Activated CD4-positive, alpha-beta T cell treated with anti-CD3 and anti-CD28 coated beads, Interleukin-2, amount 50 U/mL, for 48 hours (primary cell): ENCODE measurements at regions not wholly inside any gene's neighbourhood (a gene's known extent, or its start where the extent isn't known, plus 50 kb on each side); places are given as distances from the start of the nearest gene placed in this dataset.

Experiments used
- DNase-seq, 2 experiments: peaks; one replicate each; pipeline ENCODE4 v3.0.0-alpha.2; 2020

DNA sequence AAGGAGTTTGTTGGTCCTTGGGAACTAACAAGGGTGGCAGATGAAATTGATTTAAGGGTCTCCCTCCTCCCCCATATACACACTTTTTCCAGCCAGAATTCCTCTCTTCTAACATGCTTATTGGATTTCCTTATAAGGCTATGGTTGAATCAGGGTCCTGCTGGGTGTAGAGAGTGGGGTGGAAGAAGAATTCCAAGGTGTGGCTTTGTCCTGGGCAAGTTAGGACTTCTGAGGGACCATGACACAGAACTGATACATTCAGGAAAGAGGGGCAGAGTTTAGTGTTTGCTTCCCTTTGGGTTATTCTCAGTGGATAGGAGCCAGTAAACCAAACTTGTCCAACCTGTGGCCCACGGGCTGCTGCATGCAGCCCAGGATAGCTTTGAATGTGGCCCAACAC is 116.5 kb downstream of the SNX18 start:
- no peak for DNase-seq

DNA sequence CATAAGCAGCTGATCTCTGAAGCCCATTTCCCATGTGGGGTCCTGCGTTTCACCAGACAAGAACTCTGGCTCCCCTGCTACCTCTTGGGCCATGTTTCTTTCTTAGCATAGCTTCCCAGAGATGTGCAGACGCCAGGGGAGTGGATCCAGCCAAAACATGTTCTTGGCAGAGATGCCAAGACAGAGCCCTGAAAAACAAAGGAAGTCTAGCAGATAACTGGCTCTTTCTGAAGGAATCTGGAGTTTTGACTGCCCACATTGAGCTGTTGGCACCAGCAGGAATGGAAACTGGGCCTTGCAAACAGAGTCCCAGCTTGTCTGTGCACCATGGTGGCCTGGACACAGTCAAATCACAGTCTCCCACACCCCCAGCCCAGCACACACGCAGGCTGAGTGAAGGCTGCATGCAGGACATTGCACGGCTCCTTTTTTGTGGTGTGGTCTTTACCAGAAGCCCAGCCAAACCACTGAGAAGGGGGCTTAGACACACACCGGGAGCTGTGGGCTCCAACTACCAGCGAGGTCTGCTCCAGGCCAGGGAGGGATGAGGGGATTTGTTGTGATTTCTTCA is 114.7 kb downstream of the SNX18 start:
- DNase-seq = no peak

DNA sequence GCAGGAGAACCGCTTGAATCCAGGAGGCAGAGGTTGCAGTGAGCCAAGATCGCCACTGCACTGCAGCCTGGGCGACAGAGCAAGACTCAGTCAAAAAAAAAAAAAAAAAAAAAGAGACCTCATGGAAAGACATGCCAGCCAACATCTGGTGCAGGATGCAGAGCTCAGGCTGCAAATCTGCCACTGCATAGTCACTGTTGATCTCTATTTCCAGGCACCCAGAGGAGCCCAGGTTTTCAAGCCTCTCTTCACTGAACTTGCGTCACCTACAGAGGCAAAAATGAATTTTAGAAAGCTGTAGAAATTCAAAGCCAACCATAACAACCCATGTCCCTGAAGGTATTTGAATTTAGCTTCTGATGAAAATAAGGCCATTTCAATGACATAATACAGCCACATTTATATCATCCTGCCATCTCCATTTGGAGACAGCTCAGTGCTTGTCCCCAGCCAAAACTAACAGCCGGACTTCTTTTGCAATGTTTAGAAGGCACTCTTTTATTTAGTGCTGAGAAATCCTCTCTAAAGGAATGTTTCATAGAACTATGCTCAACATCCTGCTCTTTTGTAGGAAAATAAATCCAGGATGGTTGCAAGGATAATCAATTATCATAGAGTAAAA is 113.3 kb downstream of the SNX18 start:
- no peak for DNase-seq

DNA sequence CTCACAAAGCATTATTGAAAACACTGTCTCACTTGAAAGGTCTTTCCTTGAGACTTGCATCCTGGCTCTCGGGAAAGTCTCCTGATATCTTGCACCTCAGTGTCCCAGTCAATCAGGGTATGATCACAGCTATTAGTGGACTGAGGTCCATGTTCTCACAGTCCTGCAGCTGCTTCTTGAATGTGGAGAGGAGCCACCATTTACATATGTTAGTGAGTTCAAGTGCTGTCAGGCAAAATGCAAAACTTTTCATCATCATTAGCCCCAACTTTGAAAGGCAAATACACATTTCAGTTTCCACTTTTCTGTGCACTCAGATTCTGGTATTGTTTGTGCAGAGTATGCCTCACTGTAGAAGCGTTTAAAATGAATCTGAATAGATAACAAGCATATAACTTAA is 111.6 kb downstream of the SNX18 start:
- no peak for DNase-seq

DNA sequence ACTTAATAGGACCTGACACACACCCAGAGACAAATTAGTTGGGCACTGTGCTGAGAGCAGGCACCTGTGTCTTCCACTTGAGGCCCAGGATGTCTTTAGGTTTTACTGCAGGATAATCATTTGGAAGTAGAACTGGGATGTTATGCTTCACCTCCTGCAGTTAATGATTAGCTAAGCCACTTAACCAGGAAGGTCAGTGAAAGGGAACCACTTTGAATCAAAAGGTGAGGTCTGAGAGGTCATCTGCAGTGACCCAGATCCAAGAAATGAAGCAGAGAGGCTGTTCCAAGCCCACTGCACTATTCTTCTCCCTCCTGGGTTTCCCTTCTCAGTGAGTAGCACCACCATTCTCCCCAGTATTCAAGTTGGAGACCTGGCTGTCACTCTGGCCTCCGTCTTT is 110.5 kb downstream of the SNX18 start:
- no peak for DNase-seq

DNA sequence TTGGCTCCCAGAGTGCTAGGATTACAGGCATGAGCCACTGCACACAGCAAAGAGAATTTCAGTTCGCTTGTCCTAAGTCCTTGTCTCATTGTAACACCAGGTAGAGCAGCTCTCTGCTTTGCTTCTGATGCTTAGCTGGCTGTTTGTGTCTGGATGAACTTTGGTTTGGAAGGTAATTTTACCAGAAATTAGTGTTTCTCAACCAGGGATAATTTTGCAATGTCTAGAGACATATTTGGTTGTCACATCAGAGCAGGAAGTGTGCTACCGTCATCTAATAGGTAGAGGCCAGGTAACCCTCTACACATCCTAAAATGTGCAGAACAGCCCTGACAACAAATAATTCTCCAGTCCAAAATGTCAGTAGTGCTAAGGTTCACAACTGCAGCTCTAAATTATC is 108.8 kb downstream of the SNX18 start:
- DNase-seq = no peak

DNA sequence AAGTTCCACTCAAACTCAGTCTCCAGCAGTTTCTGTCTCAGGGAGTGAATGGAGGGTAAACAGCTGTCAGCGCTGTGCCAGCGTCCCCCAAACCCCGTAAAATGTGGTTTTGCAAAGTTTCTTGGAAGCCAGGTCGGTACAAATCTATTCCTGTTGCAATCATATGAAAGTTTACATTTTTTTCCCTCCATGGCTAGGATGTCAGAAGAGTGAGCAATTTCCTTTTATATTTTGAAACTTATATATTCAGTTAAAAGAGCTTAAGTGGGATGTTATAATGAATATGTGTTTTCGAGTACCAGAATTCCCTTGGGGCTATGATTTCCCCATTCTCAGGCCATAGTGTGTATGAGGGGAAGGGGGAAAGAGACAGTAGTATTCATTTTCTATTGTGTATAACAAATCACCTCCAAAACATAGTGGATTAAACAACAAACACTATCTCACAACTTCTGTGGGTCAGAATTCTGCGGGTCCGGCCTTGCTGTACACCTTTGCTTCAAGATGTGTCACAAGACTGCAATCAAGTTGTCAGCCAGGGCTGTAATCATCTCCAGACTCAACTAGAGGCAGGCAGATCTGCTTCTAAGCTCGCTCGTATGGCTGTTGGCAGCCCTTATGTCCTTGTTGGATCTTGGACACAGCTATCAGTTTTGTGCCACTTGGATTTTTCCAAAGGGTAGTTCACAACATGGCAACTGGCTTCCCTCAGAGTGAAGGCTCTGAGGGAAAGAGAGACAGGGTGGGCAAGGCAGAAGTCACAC is 107.4 kb downstream of the SNX18 start:
- no peak for DNase-seq

DNA sequence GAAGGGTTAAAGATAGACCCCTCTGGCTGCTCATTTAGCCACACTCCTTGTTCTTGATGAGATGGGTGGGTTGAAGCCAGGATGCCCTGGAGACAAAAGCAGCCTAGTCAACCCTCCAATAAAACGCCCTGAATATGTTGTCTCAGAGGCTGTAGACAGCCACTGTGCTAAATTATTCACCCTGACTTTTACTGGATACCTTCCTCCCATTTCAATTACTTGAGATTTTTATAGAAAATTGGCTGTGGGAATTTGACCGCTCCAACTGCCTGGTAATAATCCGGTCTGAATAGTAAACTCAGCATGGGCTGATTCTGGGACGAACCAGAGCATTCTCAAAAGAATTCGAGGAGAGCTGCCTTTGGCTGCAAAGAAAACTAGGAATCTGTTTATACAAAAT is 104.2 kb downstream of the SNX18 start:
- DNase-seq = no peak

DNA sequence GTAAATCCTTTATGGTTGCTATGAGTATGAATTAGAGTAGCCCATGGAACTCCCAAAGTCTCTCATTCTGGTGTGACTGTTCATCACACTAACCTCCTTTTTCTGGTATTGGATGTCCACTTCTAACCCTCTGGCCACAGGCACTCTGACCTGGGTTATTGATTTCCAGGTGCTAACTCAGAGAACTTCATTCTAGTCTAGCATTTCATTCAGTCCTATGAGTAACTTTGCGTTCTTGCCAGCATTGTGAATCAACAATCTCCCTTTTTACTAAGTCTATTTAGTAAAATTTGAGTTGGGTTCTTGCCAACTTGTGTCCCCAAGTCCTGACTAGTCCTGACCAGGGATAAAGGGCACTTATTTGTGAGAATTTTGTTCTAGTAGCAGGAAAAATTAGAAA is 103.5 kb downstream of the SNX18 start:
- no peak for DNase-seq

DNA sequence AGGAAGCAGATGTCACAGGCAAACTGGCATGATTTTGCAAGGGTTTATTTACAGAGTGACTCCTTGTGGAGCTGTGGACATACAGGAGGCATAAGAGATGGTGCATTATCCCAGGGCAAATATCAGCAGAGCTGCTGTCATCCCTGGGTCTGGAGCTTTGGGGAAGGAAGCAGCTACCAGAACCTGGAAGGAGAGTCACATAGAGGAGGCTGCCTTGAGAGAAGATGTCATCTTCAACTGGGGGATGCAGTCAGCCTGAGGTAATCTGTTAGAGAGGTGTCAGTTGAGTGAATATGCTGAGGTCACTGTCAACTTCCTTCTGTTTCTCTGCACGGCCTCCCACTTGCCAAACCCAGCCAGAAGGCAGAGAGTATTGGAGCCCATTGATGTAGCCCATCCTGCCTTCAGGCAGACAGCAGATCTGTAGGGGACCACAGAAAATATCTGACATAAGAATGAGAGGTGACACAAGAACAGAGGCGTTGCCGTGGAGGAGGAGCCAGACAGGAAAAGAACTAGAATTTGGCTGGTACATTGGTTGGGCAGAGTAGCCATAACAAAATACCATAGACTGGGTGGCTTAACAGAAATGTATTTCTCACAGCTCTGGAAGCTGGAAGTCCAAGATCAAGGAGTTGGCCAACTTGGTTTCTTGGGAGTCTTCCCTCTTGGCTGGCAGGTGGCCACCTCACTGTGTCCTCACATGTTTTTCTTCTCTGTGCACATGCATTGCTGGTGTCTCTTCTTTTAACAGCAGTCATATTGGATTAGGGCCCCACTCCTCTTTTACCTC is 102.8 kb downstream of the SNX18 start:
- no peak for DNase-seq

DNA sequence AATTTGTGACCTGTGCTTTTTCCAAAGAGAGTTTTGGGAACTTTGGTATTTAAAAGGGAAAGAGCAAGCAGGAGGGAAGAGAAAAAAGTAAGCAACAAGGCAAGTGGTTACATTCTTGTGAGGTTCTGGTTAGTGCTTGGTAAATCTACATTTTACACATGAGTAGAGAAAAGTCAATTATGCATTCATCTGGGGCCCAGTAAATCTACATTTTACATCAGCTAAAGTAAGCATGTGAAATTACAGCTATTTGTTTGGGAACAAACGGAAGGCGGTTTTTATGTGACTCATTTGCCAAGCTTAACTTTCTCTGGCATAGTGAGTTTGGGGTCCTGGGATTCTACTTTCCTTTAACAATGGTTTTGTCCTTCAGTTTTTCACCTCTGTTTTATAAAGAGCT is 102.2 kb downstream of the SNX18 start:
- DNase-seq = no peak

DNA sequence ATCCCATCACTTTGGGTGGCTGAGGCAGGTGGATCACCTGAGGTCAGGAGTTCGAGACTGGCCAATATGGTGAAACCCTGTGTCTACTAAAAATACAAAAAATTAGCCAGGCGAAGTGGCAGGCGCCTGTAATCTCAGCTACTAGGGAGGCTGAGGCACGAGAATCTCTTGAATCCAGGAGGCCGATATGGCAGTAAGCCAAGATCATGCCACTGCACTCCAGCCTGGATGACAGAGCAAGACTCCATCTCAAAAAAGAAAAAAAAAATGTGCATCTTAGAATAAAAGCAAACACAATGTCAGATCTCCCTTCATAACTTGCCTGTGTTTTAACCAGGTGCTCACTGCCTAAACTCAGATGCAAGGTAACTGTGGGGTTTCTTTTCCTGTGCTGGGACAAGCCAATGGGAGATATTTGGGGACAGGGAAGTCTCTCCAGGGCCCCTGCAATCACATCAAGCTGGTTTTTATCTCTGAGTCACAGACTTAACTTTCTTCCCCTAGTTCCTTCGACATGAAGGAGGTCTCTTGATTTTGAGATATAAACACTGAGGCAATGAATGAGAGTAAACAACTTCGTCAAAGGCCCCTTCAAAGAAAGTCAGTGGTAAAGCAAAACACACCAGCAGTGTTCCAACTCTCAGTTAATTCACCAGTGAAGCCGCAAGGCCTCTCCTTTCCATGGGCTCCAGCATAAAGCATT is 99.1 kb downstream of the SNX18 start:
- DNase-seq = no peak

DNA sequence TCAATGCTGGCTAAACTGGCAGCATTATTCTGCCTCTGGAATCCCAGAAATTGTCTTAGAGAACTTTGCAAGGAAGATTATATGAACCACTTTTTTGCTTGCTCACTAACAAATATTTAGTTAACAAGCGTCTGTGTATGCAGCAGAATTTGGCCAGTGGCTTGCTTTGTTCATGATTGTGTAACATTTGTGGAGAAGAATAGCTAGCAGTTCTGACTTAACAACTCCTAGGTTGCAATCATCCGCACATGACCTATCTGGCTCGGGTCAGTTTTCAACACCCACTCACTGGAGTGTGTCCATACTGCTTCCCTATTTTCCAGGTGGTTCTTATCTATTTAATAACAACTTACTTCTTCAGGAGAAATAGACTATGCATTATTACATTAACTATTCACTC is 98.5 kb downstream of the SNX18 start:
- DNase-seq = no peak

DNA sequence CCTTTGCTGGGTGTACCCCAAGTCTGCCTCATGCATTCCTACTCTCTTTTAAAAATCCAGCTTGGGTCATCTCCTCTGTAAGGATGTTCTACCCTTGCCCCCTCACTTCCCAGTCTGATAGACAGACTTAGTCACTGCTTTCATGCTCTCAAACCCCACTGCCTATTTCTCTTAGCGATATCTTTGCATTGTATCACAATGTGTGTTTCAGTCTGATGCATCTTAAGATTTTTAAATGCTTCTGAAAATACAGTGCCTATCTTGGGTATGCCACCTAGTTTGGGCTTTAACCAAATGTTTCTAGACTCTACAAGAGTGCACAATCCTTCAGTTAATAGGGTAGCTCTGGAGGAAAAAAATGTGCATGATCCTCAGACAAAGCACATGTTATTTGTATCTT is 97.8 kb downstream of the SNX18 start:
- no peak for DNase-seq

DNA sequence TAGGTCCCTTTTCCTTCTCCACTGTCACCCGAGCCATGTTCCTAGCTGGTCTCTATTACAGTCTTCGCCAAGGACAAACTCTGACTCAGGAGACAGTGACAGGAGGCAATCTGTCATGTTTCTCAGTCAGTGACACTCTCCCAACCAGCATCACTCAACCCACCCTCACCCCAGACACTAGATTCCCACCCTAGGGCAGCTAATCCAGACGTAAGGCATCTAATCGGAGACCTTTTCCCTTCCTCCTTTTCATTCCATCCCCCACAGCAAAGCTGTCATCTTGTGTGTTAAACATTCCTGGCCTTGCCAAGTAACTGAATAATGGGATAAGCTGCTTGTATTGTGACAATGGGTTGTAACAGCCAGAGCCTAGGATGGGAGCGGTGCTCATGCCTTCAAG is 95.2 kb downstream of the SNX18 start:
- no peak for DNase-seq

DNA sequence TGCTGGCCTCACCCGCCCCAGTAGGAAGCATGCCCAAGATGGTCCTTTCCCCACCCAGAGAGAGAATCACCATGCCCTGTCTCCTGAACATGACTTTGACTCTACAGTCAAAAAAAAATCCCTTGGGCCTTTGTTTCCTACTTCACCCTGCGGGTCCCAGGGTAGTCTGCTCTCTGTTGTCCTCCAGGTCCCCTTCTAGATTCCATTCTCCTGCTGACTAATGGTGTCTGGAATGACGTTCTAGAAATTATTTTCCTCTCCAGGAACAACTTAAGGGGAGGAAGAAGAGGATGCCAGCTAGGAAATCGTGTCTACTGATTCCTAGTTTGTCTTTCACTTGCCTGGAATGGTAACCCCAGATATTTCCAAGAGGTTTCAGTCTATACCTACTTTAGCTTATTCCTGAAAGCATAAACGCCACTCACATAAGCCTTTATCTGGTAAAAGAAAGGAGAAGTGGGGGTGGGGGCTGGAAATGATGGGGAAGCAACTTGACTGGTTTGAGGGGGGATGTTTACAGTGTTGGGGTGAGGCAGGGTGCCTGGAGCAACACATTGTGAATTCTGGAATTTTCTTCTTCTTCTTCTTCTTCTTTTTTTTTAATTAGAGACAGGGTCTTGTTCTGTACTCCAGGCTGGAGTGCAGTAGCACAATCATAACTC is 93.9 kb downstream of the SNX18 start:
- DNase-seq = no peak

DNA sequence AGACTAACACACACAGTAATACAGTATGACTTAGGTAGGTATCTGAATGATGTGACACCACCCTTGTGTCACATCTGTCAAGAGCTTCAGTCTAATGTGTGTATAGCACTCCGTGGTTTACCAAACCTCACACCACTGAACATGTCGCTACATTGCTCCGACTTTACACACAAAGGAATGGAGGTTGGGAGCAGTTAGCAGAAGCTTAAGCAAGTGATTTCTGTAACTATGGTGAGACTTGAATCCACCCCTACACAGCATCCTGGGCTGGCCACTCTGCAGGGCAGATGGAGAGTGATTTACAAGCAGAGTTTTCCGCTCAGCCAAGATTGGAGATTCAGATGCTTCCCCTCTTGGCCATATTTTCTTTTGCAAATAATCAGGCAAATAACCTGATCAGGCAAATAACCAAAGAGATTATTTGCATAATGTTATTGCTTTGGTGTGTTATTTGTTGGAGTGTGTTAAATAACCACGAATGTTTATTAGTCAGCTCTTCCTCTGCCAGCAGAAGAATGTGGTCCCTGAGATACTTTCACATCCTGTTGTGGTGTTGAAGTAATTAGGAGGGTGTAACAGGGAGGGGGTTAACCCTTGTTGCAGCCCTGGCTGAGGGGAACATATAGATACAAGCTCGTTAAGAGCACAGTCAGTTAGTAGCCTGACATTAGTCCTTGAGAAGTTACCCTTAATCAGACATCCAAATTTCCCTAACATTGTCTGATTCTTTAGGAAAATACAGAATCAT is 92.8 kb downstream of the SNX18 start:
- DNase-seq = peak in 1 of 2 experiments; percentile 1

DNA sequence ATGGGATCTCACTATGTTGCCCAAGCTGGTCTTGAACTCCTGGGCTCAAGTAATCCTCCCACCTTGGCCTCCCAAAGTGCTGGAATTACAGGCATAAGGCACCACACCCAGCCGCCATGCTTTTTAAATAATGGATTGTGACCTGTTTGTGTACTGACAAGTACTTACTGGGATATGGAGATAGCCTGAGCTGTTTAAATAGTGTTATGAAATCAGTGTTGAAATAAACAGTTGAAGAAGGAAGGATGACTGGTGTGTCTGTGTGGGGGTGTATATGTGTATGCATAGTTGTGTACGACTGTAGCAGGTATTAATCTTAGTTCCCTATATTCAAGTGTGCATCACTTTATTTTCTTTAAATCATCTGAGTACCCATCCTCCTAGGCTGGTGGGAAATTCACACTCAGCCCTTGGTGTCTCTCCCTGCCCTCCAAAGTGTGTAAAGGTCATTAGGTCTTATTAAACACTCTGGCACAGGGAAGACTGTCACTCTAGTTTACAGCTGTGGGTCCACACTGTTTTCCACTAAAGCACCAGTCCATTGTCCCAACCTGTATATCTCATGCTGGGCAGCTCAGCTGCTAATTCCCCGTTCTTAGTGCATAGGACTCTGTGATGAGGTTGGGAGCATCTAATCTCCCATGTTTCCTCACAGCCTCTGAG is 91.0 kb downstream of the SNX18 start:
- DNase-seq = no peak

DNA sequence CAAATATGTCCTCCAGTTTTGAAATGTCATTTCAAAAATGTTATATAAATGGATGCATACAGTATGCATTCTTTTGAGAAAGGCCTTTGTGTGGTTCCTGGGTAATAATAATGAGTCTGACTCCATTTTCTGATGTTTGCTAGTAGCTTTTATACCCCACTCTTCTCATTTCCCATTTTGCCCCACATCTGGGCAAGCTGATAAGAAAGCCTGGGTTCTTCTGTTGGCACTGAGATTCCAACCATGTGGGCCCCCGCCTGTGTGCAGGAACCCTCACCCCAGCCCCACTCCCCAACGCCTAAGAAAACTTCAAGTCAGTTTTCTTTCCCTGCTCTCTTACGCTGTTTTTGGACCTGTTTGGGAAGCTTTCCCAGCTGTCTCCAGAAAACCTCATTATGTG is 89.4 kb downstream of the SNX18 start:
- no peak for DNase-seq

DNA sequence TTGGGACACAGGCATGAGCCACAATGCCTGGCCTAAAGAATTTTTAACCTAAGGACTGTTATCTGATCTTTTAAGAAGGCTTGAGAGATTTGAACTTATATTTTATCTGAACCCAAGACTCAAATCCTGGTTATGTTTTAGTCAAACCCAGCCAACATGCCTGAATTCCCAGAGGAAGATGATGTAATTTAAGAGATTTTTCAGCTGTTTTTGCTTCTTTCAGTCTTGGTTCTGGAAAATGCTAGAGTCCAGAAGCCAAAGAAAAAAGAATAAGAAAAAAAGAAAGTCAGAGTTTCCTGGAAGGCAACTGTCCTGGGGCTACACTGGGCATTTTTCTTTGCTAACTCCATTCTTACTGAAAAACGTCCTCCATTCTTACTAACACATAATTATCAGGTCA is 85.8 kb downstream of the SNX18 start:
- no peak for DNase-seq

DNA sequence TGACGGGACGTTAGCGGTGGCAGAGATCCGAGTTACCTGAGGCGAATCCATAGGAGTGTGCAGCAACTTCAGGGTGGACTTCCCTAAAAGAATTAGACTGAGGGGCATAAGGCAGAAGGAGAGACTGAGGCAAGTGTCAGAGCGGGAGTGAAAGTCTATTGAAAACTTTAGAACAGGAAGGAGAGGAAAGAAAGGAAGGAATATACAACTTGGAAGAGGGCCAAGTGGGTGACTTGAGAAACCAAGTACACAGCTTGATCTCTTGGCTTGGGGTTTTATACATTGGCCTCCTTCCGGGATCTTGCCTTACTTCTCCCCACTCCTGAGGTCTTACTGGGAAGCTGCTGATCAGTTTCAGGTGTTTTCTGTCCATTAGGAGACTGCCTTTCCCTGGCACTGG is 84.9 kb downstream of the SNX18 start:
- no peak for DNase-seq
